Endothelial cell of umbilical vein (primary cell): ENCODE measurements at regions not wholly inside any gene's neighbourhood (a gene's known extent, or its start where the extent isn't known, plus 50 kb on each side); places are given as distances from the start of the nearest gene placed in this dataset.

ENCODE experiments used
- BruUV-seq: library from RNA; stranded (reverse); fragments of 400-500 nt; replicated peaks from 2 replicates; lab custom pipeline; 2021; lab: Mats Ljungman, UMichigan
- CTCF ChIA-PET: fragments of 300-600, 350-600 bp; sonication (Branson Sonifier 250); formaldehyde crosslinking; loops from one replicate; lab custom pipeline; 2021; ENCODE audit warnings: antibody characterized with exemption, inconsistent platforms; lab: Charles Lee
- POLR2A ChIA-PET: fragments of 300-600, 350-600 bp; sonication (Branson Sonifier 250); formaldehyde crosslinking; loops from one replicate; lab custom pipeline; 2021; ENCODE audit warnings: antibody characterized with exemption, inconsistent platforms; lab: Charles Lee
- DNase-seq: peaks from one replicate; pipeline ENCODE4 v3.0.0-alpha.2; 2011; ENCODE audit warnings: low read depth, low spot score
- FAIRE-seq: peaks from 2 replicates; lab custom pipeline; 2011; peaks lifted over from hg19 to GRCh38; lab: Jason Lieb, UNC
- H2AFZ ChIP-seq: 2 replicates; pipeline ENCODE4 v1.6.0; 2012; ENCODE audit warnings: low read depth, low read length, control low read depth, inconsistent platforms
- H3K27ac ChIP-seq: 2 replicates; pipeline ENCODE4 v1.5.1; 2011; ENCODE audit warnings: low read depth, mild to moderate bottlenecking, control low read depth, low read length, moderate library complexity; ENCODE audit not compliant: insufficient read depth
- H3K27me3 ChIP-seq, 2 experiments: 2 replicates each; pipeline versions ENCODE4 v1.6.0 to v1.6.1; 2011; ENCODE audit warnings: low read length in 2 of 2, mixed read lengths in 1 of 2; ENCODE audit not compliant: control insufficient read depth in 2 of 2, insufficient read depth in 2 of 2
- H3K36me3 ChIP-seq, 2 experiments: 2 replicates in 1 of 2; 3 replicates in 1 of 2; pipeline ENCODE4 v1.5.1; 2011; ENCODE audit warnings: low read length in 2 of 2, mild to moderate bottlenecking in 1 of 2, moderate library complexity in 1 of 2; ENCODE audit not compliant: control insufficient read depth in 2 of 2, insufficient read depth in 2 of 2; ENCODE audit errors: extremely low read depth in 1 of 2
- H3K4me1 ChIP-seq: 3 replicates; pipeline ENCODE4 v1.5.1; 2011; ENCODE audit warnings: mild to moderate bottlenecking, low read length; ENCODE audit not compliant: control insufficient read depth, insufficient read depth; ENCODE audit errors: extremely low read depth
- H3K4me2 ChIP-seq: 2 replicates; pipeline ENCODE4 v1.6.1; 2011; ENCODE audit warnings: low read length, control low read depth, mixed read lengths; ENCODE audit not compliant: insufficient read depth
- H3K4me3 ChIP-seq, 3 experiments: fragments of 200-600 bp in 1 of 3; sonication (generic), shearing (Covaris generic) in 1 of 3; replicated peaks in 1 of 3; 2 replicates each; pipeline ENCODE4 v1.5.1; 2011 to 2016; ENCODE audit warnings: control low read depth in 3 of 3, low read length in 3 of 3, mild to moderate bottlenecking in 2 of 3, inconsistent platforms in 1 of 3, low read depth in 1 of 3, moderate library complexity in 1 of 3; ENCODE audit not compliant: insufficient read depth in 1 of 3
- H3K79me2 ChIP-seq: 2 replicates; pipeline ENCODE4 v1.6.0; 2012; ENCODE audit warnings: low read length, inconsistent platforms; ENCODE audit not compliant: control insufficient read depth, insufficient read depth
- H3K9ac ChIP-seq: replicated peaks from 2 replicates; pipeline ENCODE3; 2011; ENCODE audit warnings: low read length, control low read depth; ENCODE audit not compliant: insufficient read depth; ENCODE audit errors: extremely low read depth
- H3K9me1 ChIP-seq: replicated peaks from 3 replicates; pipeline ENCODE4 v1.6.0; 2011; ENCODE audit warnings: mild to moderate bottlenecking, low read length; ENCODE audit not compliant: control insufficient read depth, insufficient read depth; ENCODE audit errors: extremely low read depth
- H3K9me3 ChIP-seq: replicated peaks from 2 replicates; pipeline ENCODE4 v1.5.1; 2012; ENCODE audit warnings: low read length, inconsistent platforms; ENCODE audit not compliant: control insufficient read depth, insufficient read depth
- H4K20me1 ChIP-seq: replicated peaks from 2 replicates; pipeline ENCODE3; 2011; ENCODE audit warnings: mild to moderate bottlenecking, low read length; ENCODE audit not compliant: control insufficient read depth, insufficient read depth; ENCODE audit errors: extremely low read depth
- CTCF ChIP-seq, 2 donors: IDR thresholded peaks; 1 replicate in 1 of 2; 2 replicates in 1 of 2; pipeline ENCODE4 v1.5.1; 2011; ENCODE audit warnings: low read length in 2 of 2, mild to moderate bottlenecking in 2 of 2, moderate library complexity in 2 of 2, control low read depth in 1 of 2, inconsistent platforms in 1 of 2, low read depth in 1 of 2; ENCODE audit not compliant: insufficient read depth in 1 of 2; ENCODE audit errors: extremely low read depth in 1 of 2
- EZH2 ChIP-seq: IDR thresholded peaks from 2 replicates; pipeline ENCODE4 v1.6.1; 2012; ENCODE audit warnings: borderline replicate concordance, low read depth, mild to moderate bottlenecking, moderate library complexity, low read length, inconsistent platforms; ENCODE audit not compliant: severe bottlenecking
- FOS ChIP-seq: IDR thresholded peaks from 2 replicates; pipeline ENCODE4 v1.6.1; 2011; ENCODE audit warnings: mild to moderate bottlenecking, low read length, moderate library complexity, borderline replicate concordance; ENCODE audit not compliant: insufficient read depth
- GATA2 ChIP-seq: IDR thresholded peaks from 2 replicates; pipeline ENCODE4 v1.7.0; 2011; ENCODE audit warnings: low read depth, mild to moderate bottlenecking, moderate library complexity, mixed read lengths, low read length; ENCODE audit not compliant: insufficient read length, insufficient read depth
- JUN ChIP-seq: IDR thresholded peaks from 2 replicates; pipeline ENCODE4 v1.6.1; 2011; ENCODE audit warnings: borderline replicate concordance, low read depth; ENCODE audit not compliant: insufficient read length, insufficient read depth
- MAX ChIP-seq: IDR thresholded peaks from 2 replicates; pipeline ENCODE4 v1.6.1; 2011; ENCODE audit not compliant: insufficient read depth, insufficient read length
- MYC ChIP-seq: IDR thresholded peaks from one replicate; pipeline ENCODE4 v1.6.1; 2011; ENCODE audit warnings: mild to moderate bottlenecking, low read depth, low read length
- POLR2A ChIP-seq: IDR thresholded peaks from 2 replicates; pipeline ENCODE4 v1.6.1; 2012; ENCODE audit warnings: low read depth, mild to moderate bottlenecking, control low read depth, low read length
- POLR2AphosphoS5 ChIP-seq: IDR thresholded peaks from 2 replicates; pipeline ENCODE4 v1.6.1; 2012; ENCODE audit warnings: low read depth, mild to moderate bottlenecking, control low read depth, low read length, moderate library complexity; ENCODE audit not compliant: insufficient read depth
- dilution Hi-C: fragments of 300-500 bp; cut with MboI; formaldehyde crosslinking; loops from one replicate; pipeline ENCODE4 v1.15.0; 2019; ENCODE audit warnings: low sequenced_read_pairs; ENCODE audit not compliant: extremely low pct_ligation_motif_present
- intact Hi-C: fragments of 100-400 bp; cut with micrococcal nuclease; formaldehyde crosslinking; loops from one replicate; pipeline ENCODE4 v1.10.0; 2022

GRCh38 chr3:40837300-40837699, 312.5 kb downstream of the ZNF621 start:
- H4K20me1 ChIP-seq = no peaks in the 10 kb centered on the region
- H3K4me2 ChIP-seq = no peak overlapping the region
- H3K9me3 ChIP-seq = no peaks in the 10 kb centered on the region
- FAIRE-seq (no peak), DNase-seq (no peak)
- no peak overlapping the region for H2AFZ ChIP-seq
- no peaks in the 10 kb centered on the region for H3K36me3 ChIP-seq
- no peak overlapping the region for H3K27ac ChIP-seq
- BruUV-seq = no TSS peak
- dilution Hi-C loops = no loop called here
- no peak overlapping the region for H3K4me3 ChIP-seq
- H3K27me3 ChIP-seq = no peaks in the 10 kb centered on the region
- H3K9ac ChIP-seq = no peak overlapping the region
- no peaks in the 10 kb centered on the region for H3K79me2 ChIP-seq
- TF ChIP-seq JUN = no peak
- no peak for TF ChIP-seq CTCF (IDR thresholded peaks at IDR 0.05; ENCODE audit: extremely low read depth in 1 of 2, insufficient read depth in 1 of 2, low read depth in 1 of 2, low read length in 2 of 2)
- no peak for TF ChIP-seq MYC
- TF ChIP-seq EZH2 = no peak
- no peak for TF ChIP-seq MAX
- no peak for TF ChIP-seq GATA2
- no peak for TF ChIP-seq POLR2A
- no peak for TF ChIP-seq POLR2AphosphoS5
- TF ChIP-seq FOS = no peak
- POLR2A ChIA-PET = no interaction called here
- H3K9me1 ChIP-seq = no peaks in the 10 kb centered on the region
- CTCF ChIA-PET = interaction anchor here (1.4 kb wide), 1 partner anchor 10 kb away, joined by 3 read pairs; no protein-coding TSS in a partner anchor
- intact Hi-C loops = no loop called here
- H3K4me1 ChIP-seq = no peaks in the 10 kb centered on the region
